Endodermal cell (in vitro differentiated cells): ENCODE measurements at regions not wholly inside any gene's neighbourhood (a gene's known extent, or its start where the extent isn't known, plus 50 kb on each side); places are given as distances from the start of the nearest gene placed in this dataset.

ENCODE experiments used
- DNase-seq: peaks from one replicate; pipeline ENCODE4 v3.0.0-alpha.2; 2017
- H3K27ac ChIP-seq: 2 replicates; pipeline ENCODE4 v1.5.1; 2013; ENCODE audit warnings: mild to moderate bottlenecking, low read depth, low read length, moderate library complexity
- H3K27me3 ChIP-seq: 2 replicates; pipeline ENCODE4 v1.6.1; 2013; ENCODE audit warnings: mild to moderate bottlenecking, low read length, moderate library complexity; ENCODE audit not compliant: insufficient read depth, control insufficient read depth, poor library complexity, severe bottlenecking
- H3K36me3 ChIP-seq: 2 replicates; pipeline ENCODE4 v1.7.0; 2013; ENCODE audit warnings: mild to moderate bottlenecking, low read length, moderate library complexity; ENCODE audit not compliant: control insufficient read depth, insufficient read depth
- H3K4me1 ChIP-seq: one replicate; pipeline ENCODE4 v1.7.0; 2013; ENCODE audit warnings: low read length; ENCODE audit not compliant: control insufficient read depth, insufficient read depth
- H3K4me3 ChIP-seq: 2 replicates; pipeline ENCODE4 v1.5.1; 2013; ENCODE audit warnings: mild to moderate bottlenecking, low read length, moderate library complexity
- H3K9ac ChIP-seq: 2 replicates; pipeline ENCODE4 v1.6.1; 2013; ENCODE audit warnings: mild to moderate bottlenecking, low read length, moderate library complexity; ENCODE audit not compliant: poor library complexity, severe bottlenecking; ENCODE audit errors: extremely low read depth
- H3K9me3 ChIP-seq: 2 replicates; pipeline ENCODE4 v1.6.1; 2013; ENCODE audit warnings: mild to moderate bottlenecking, low read length, moderate library complexity; ENCODE audit not compliant: control insufficient read depth
- H3K27ac Mint-ChIP-seq: 2 replicates; pipeline ENCODE4 v1.8.0; 2020; ENCODE audit warnings: mixed read lengths
- H3K27me3 Mint-ChIP-seq: 2 replicates; pipeline ENCODE4 v1.8.0; 2021; ENCODE audit warnings: mild to moderate bottlenecking, mixed read lengths; ENCODE audit not compliant: insufficient read depth
- H3K36me3 Mint-ChIP-seq: 2 replicates; pipeline ENCODE4 v1.8.0; 2020; ENCODE audit warnings: low read depth, mixed read lengths
- H3K4me1 Mint-ChIP-seq: 2 replicates; pipeline ENCODE4 v1.8.0; 2020; ENCODE audit warnings: mixed read lengths
- H3K4me3 Mint-ChIP-seq: 2 replicates; pipeline ENCODE4 v1.8.0; 2020; ENCODE audit warnings: mild to moderate bottlenecking, moderate library complexity, mixed read lengths
- H3K9me3 Mint-ChIP-seq: 2 replicates; pipeline ENCODE4 v1.8.0; 2020; ENCODE audit warnings: mild to moderate bottlenecking, mixed read lengths
- CTCF ChIP-seq: fragments of 200-600 bp; sonication (generic); conservative IDR thresholded peaks from 2 replicates; pipeline ENCODE4 v1.5.0; 2021; ENCODE audit warnings: antibody characterized with exemption, mild to moderate bottlenecking
- WGBS, 2 experiments: methylation state at CpG; one replicate each; pipeline versions ENCODE4 v1.1.5 to v1.1.7; 2013; ENCODE audit warnings: missing lambda C conversion rate in 2 of 2, mixed read lengths in 1 of 2; ENCODE audit not compliant: insufficient coverage in 1 of 2, insufficient read length in 1 of 2; 5-methylcytosine and 5-hydroxymethylcytosine counted together

GRCh38 chr2:157196956-157197355 lies 60.5 kb upstream of the GALNT5 start:
- DNase-seq: no peak
- no peak overlapping the region for H3K9ac ChIP-seq
- no peaks in the 10 kb centered on the region for H3K36me3 ChIP-seq
- Mint-ChIP-seq H3K4me3 (no peak overlapping the region), H3K36me3 (no peaks in the 10 kb centered on the region), H3K27ac (peak overlapping the region; percentile 58), H3K27me3 (no peaks in the 10 kb centered on the region), H3K4me1 (peaks cover 1% of the 10 kb centered on the region), H3K9me3 (no peaks in the 10 kb centered on the region)
- H3K4me1 ChIP-seq: no peaks in the 10 kb centered on the region
- H3K4me3 ChIP-seq: no peak overlapping the region
- no peak for TF ChIP-seq CTCF
- no peaks in the 10 kb centered on the region for H3K9me3 ChIP-seq
- WGBS, 2 experiments: 86 to 100% methylated on average over 1 to 7 of the region's 7 CpGs
- no peak overlapping the region for H3K27ac ChIP-seq
- no peaks in the 10 kb centered on the region for H3K27me3 ChIP-seq

GRCh38 chr2:157197848-157198247 lies 59.7 kb upstream of the GALNT5 start:
- Histone ChIP-seq H3K4me1 (no peaks in the 10 kb centered on the region), H3K9me3 (no peaks in the 10 kb centered on the region), H3K9ac (no peak overlapping the region), H3K36me3 (no peaks in the 10 kb centered on the region), H3K27me3 (no peaks in the 10 kb centered on the region), H3K4me3 (no peak overlapping the region), H3K27ac (no peak overlapping the region)
- Mint-ChIP-seq H3K27me3 (no peaks in the 10 kb centered on the region), H3K9me3 (no peaks in the 10 kb centered on the region), H3K4me3 (no peak overlapping the region), H3K36me3 (no peaks in the 10 kb centered on the region), H3K4me1 (peaks cover 1% of the 10 kb centered on the region), H3K27ac (no peak overlapping the region)
- 100% methylated on average over 1 of the region's 1 CpG; no CpG with 5 or more reads in 1 of the 2 experiments for WGBS, 2 experiments
- TF ChIP-seq CTCF: no peak
- no peak for DNase-seq

DNA sequence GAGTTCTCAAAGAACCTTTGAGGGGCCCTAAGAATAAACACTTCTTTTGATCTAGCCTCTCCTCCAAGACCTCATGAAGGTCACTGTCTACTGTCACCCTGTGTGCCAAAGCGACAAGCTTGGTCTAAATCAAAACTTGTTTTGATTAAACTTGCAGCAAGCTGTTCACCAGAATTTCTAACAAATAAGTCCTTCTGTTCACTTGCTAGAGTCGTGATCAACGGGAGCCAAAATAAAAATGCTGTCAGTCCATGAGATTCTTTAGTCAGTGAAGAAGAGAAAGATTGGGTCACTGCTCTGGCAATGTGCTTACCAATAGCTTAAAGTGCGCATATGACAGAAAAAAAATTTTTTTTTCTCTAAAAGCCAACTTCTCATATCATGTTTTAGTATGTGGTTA lies 53.9 kb upstream of the GALNT5 start:
- H3K4me3 ChIP-seq: no peak overlapping the region
- H3K9me3 Mint-ChIP-seq: peaks cover 1% of the 10 kb centered on the region
- peaks cover 1% of the 10 kb centered on the region for H3K4me1 Mint-ChIP-seq
- H3K36me3 Mint-ChIP-seq: no peaks in the 10 kb centered on the region
- H3K4me1 ChIP-seq: no peaks in the 10 kb centered on the region
- H3K9ac ChIP-seq: no peak overlapping the region
- DNase-seq: no peak
- H3K27me3 ChIP-seq: no peaks in the 10 kb centered on the region
- 95 to 96% methylated on average over 3 to 4 of the region's 4 CpGs for WGBS, 2 experiments
- H3K27me3 Mint-ChIP-seq: no peaks in the 10 kb centered on the region
- no peak overlapping the region for H3K27ac ChIP-seq
- no peaks in the 10 kb centered on the region for H3K36me3 ChIP-seq
- no peak overlapping the region for H3K27ac Mint-ChIP-seq
- no peaks in the 10 kb centered on the region for H3K9me3 ChIP-seq
- TF ChIP-seq CTCF: no peak
- no peak overlapping the region for H3K4me3 Mint-ChIP-seq
